Body of pancreas (tissue), 4 donors: ENCODE measurements at regions not wholly inside any gene's neighbourhood (a gene's known extent, or its start where the extent isn't known, plus 50 kb on each side); places are given as distances from the start of the nearest gene placed in this dataset.

ENCODE experiments used
- POLR2A ChIP-seq, 3 donors: fragments of 450-650 bp; IDR thresholded peaks; one replicate each; pipeline ENCODE4 v1.6.1; 2016; ENCODE audit warnings: antibody characterized with exemption in 3 of 3, mild to moderate bottlenecking in 2 of 3
- TF ChIP-seq, protein P1 (sequence below), 7 experiments: fragments of 450-650 bp in 4 of 7; fragments of 200-600 bp in 3 of 7; sonication (generic) in 3 of 7; IDR thresholded peaks; one replicate each; pipeline ENCODE4 v1.5.1; 2016 to 2019; ENCODE audit warnings: antibody characterized with exemption in 7 of 7

DNA sequence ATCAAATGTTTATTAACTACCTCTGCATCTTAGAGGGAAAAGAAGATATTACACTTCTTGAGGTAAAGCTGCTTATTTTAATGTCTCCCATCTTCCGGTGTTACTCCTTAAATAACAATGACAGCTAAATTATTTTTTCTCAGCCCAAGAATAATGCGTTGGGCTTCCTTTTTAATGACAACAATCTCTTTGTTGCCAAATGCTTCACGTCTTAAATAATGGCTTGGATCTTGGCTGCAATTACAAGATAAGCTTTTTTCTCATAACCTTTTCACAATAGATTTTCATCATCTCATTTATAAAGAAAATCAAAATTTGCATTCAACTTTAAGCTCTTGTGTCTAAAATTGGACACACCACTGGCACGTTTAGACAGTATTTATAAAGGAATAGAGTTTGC lies 89.2 kb upstream of the COL8A1 start:
- TF ChIP-seq, protein P1, sequence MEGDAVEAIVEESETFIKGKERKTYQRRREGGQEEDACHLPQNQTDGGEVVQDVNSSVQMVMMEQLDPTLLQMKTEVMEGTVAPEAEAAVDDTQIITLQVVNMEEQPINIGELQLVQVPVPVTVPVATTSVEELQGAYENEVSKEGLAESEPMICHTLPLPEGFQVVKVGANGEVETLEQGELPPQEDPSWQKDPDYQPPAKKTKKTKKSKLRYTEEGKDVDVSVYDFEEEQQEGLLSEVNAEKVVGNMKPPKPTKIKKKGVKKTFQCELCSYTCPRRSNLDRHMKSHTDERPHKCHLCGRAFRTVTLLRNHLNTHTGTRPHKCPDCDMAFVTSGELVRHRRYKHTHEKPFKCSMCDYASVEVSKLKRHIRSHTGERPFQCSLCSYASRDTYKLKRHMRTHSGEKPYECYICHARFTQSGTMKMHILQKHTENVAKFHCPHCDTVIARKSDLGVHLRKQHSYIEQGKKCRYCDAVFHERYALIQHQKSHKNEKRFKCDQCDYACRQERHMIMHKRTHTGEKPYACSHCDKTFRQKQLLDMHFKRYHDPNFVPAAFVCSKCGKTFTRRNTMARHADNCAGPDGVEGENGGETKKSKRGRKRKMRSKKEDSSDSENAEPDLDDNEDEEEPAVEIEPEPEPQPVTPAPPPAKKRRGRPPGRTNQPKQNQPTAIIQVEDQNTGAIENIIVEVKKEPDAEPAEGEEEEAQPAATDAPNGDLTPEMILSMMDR (IDR thresholded peaks at IDR 0.05), result no peak
- TF ChIP-seq POLR2A (IDR thresholded peaks at IDR 0.05), result no peak
